GM19468 (cell line): ENCODE measurements at regions not wholly inside any gene's neighbourhood (a gene's known extent, or its start where the extent isn't known, plus 50 kb on each side); places are given as distances from the start of the nearest gene placed in this dataset.

Source experiments
- ATAC-seq: cut with Tn5 transposase; IDR thresholded peaks from one replicate; pipeline ENCODE4 v1.9.1; 2021; ENCODE audit warnings: mild to moderate bottlenecking, moderate library complexity, moderate number of reproducible peaks; ENCODE audit not compliant: unreplicated experiment; ENCODE audit errors: extremely low read depth

DNA sequence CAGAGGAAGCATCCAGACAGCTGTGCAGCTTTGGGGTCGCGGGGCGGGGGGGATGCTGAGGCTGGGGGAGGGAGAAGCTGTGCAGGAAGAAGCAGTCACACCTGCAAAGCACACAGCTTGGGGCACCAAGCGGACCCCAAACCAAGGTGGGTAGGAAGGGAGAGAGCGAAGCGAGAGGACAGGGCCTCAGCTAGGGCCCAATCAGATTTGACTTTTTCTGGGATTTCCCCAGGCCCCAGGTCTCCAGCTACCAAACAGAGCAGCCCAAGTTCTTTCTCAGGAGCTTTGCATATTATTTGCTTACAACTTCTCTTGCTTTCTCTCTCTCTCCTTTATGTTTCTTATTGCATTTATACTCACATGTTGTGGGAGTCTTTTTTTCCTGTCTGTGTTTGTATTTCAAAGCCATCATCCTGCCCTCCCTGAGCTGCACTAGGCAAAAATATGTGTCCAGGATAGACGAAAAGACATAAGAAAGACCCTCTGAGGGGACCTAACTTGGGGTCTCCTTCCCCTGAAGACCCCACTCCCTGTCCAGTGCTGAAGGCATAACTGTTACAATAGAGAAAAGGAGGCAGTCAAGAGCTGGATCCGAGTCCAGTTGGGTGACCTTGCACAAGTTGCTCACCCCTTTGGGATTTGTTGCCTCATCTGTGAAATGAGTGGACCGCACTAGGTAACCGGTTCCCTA, 50.6 kb upstream of the SMNDC1 start:
- no peak for ATAC-seq

GRCh38 chr10:110355922-110356627, 51.4 kb upstream of the SMNDC1 start:
- ATAC-seq = no peak

- peak; percentile 73 for ATAC-seq
These were observed 52.0 kb upstream of the SMNDC1 start for GRCh38 chr10:110356628-110357245.

DNA sequence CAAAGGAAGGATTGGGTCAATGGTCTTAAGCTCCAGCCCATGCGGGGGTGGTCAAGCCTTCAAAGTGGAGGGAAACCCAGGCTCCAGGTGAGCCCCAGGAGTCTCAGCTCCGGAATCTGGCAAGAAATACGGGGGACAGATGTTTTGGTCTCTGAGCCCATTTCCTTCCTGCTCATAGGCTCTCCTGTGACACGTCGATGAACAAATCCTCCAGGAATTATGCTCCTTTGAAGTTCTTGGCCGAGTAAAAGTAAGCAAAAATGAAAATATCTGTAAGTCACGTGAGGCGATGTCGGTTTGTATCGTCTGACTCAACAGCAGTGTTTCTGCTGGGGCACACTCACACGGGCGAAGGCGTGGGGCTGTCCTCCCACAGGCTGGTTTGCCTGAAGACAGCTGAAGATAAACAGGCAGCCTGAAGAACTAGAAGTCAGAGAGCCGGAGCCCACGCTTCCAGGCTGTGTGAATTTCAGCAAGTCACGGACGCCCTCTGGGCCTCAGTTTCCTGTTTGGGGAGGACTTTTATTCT, 52.6 kb upstream of the SMNDC1 start:
- no peak for ATAC-seq

DNA sequence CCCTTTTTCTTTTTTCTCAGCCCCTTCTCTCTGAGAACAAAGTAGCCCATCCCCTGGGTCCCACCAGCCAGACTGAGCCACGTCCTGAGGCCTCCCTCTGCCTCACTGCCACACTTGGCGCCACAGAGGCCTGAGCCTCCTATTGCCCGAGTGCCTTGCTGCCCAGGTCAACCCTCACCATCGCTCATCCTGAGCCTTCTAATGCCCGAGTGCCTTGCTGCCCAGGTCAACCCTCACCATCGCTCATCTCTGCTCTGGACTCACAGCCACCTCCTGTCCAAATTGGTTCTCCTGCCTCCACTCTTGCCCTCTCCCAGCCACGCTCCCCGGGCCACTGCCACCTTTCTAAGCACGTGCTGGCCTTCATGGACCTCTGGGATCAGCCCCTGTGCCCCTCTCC, 53.2 kb upstream of the SMNDC1 start:
- no peak for ATAC-seq

GRCh38 chr10:110358278-110358677, 53.6 kb upstream of the SMNDC1 start:
- ATAC-seq = no peak

DNA sequence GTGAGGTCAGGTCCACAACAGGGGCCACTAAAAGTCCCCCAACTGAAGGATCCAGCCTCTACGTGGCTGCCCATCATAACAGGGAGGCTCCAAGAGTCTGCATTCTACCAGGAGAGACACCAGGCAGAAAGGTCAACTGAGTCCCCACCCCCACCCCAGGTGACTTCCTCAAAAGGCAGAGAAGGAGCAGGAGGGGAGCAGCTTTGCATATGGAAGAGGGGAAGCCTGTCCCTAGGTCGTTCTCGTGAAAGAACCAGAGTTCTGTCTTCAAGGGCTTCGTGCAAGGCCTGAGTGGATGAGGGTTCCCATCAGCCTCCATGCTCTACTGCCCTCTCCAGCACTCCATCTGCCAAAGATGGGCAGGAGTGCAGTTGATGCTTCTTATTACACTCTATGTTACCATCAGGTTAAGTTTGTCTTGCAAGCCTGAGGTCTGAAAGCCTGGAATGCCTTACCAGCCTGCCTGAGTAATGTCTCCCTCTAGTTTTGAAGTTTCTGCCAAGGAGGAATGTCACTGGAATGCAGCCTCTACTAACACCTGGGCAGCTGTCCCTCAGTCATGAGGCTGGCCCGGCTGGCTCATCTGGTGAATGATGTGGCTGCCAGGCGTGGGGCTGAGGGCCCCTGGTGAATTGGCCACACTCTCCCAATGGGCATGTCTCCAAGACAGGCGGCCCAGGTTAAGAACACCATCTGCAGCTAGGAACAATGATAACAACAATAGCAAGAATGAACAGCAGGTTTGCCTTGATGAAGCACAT, 54.3 kb upstream of the SMNDC1 start:
- ATAC-seq = no peak

- ATAC-seq = no peak
These were observed 56.2 kb upstream of the SMNDC1 start for GRCh38 chr10:110360857-110361474.

- ATAC-seq = no peak
These were observed 57.2 kb upstream of the SMNDC1 start for GRCh38 chr10:110361800-110362456.

- no peak for ATAC-seq
These were observed 59.1 kb upstream of the SMNDC1 start for GRCh38 chr10:110363572-110364411.

GRCh38 chr10:110364531-110364937, 59.8 kb upstream of the SMNDC1 start:
- no peak for ATAC-seq

DNA sequence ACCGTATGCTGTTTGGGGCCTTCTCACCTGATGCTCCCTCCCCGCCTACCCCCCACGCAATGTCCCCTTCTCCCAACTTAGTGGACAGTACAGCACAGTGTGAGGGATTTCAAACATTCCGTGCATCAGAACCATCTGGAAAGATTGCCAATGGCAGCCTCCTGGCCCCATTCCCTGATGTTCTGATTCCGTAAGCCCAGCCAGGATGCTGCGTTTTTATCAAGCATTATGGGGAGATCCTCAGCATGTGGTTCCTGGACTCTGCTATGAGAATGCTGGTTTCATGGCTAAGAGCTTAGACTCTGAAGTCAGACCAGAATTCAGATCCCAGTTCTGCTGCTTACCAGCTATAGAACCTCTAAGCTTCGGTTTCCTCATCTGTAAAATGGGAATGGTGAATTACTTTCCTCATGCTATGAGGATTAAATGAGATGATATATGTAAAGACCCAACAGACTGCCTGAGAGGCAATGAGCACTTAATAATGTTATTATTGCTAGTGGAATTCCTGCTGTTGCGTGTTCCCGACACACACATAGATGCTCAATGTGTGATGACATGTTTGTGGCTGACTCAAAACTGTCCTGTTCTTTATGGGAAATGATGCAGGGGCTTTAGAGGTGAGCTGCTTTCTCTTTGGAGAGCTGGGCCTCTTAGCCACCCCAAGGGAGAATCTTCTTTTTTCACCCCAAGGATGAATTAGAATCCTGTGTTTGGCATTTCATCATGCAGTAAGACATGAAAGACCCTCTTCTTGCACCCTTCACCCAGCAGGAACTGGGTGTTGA, 60.8 kb upstream of the SMNDC1 start:
- no peak for ATAC-seq

GRCh38 chr10:110366635-110367034, 61.9 kb upstream of the SMNDC1 start:
- ATAC-seq = no peak

DNA sequence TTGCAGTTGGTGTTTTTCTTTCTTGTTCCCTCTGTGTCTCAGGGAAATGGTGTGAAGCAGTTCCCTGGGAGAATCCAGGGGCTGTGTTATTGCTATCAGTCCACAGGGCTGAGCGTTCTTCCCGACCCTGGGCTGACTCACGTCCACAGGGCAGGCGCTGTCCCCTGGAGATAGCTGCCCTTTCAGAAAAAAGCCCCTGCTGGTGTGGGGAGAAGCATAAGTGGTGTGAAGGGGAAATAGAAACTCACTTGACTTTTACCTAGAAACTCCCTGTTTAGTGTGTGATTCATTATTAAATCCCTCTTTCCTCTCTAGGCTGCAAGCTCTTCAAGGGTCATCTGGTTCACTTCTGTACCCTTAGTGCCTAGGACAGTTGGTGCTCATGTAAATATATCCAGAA, 63.3 kb upstream of the SMNDC1 start:
- peak; percentile 33 for ATAC-seq

- no peak for ATAC-seq
These were observed 63.8 kb upstream of the SMNDC1 start for GRCh38 chr10:110368556-110368955.

DNA sequence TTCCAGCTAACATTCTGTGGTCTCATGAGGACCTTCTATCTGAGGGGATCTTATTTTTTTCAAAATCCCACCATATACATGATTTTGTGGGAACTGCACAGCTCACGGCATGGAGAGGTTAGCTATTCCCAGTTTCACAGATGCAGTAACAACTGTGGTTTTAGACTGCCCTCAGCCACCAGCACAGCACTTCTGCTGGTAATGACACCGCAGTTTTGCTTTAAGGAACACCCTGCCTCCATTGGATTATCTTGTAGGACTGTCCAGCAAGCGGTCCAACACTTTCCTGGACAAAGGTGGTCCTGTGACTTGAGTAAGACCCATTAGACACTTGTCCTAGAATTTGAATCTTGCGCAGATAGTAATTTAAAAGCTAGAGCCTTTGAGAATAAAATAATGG, 65.3 kb upstream of the SMNDC1 start:
- ATAC-seq = no peak

GRCh38 chr10:110372656-110373055, 67.9 kb upstream of the SMNDC1 start:
- no peak for ATAC-seq

- no peak for ATAC-seq
These were observed 68.3 kb upstream of the SMNDC1 start for GRCh38 chr10:110373059-110373458.
